Stomach (tissue), 4 donors: ENCODE measurements at regions not wholly inside any gene's neighbourhood (a gene's known extent, or its start where the extent isn't known, plus 50 kb on each side); places are given as distances from the start of the nearest gene placed in this dataset.

Experiments
- CTCF ChIP-seq, 7 experiments: fragments of 450-650 bp in 4 of 7; fragments of 200-600 bp in 3 of 7; sonication (generic) in 3 of 7; IDR thresholded peaks; one replicate each; pipeline ENCODE4 v1.5.1; 2016 to 2019; ENCODE audit warnings: antibody characterized with exemption in 7 of 7, control low read depth in 2 of 7, mild to moderate bottlenecking in 1 of 7
- POLR2AphosphoS5 ChIP-seq, 3 donors: sonication (generic); formaldehyde crosslinking; IDR thresholded peaks; one replicate each; pipeline ENCODE4 v1.6.1; 2016; ENCODE audit warnings: antibody characterized with exemption in 3 of 3

GRCh38 chr14:27881063-27881462 is 885.5 kb upstream of the FOXG1 start:
- TF ChIP-seq CTCF (IDR thresholded peaks at IDR 0.05) = no peak
- TF ChIP-seq POLR2AphosphoS5 (IDR thresholded peaks at IDR 0.05) = no peak
